Posterior cingulate gyrus (tissue), 11 donors: ENCODE measurements at regions not wholly inside any gene's neighbourhood (a gene's known extent, or its start where the extent isn't known, plus 50 kb on each side); places are given as distances from the start of the nearest gene placed in this dataset.
"Not testable (repeated sequence)": the region's sequence is repeated elsewhere in the genome, so short reads cannot be mapped to it uniquely, and the experiment has no call there.

Source experiments
- DNase-seq, 10 donors: peaks; one replicate each; pipeline versions ENCODE4 v3.0.0 to v3.0.0-alpha.2; 2020 to 2021; ENCODE audit warnings: mixed read lengths in 3 of 10
- intact Hi-C: fragments of 100-400 bp; cut with DNase I; formaldehyde crosslinking; loops from one replicate; pipeline ENCODE4 v1.15.1; 2023

- DNase-seq: peak in 1 of 10 donors; percentile 35
- intact Hi-C loops: no loop called here
Observed at GRCh38 chr1:47521034-47521881, 83.4 kb downstream of the FOXD2 start.

GRCh38 chr1:47522935-47523834 is 85.3 kb downstream of the FOXD2 start:
- intact Hi-C loops: no loop called here
- peak in 1 of 10 donors; percentile 35 for DNase-seq

- DNase-seq: no peak
- intact Hi-C loops: no loop called here
Observed at GRCh38 chr1:47523835-47524215, 86.0 kb downstream of the FOXD2 start.

- intact Hi-C loops: no loop called here
- no peak for DNase-seq
Observed at GRCh38 chr1:47524272-47524671, 86.4 kb downstream of the FOXD2 start.

GRCh38 chr1:47527653-47528272 is 89.9 kb downstream of the FOXD2 start:
- DNase-seq: peak in 1 of 10 donors; percentile 18
- intact Hi-C loops: loop anchor here (5.0 kb wide), 1 partner anchor 185 kb away; no protein-coding TSS in a partner anchor

GRCh38 chr1:47529520-47530098 is 91.8 kb downstream of the FOXD2 start:
- DNase-seq: no peak
- intact Hi-C loops: loop anchor here (5.0 kb wide), 1 partner anchor 183 kb away; no protein-coding TSS in a partner anchor

- DNase-seq: peak in 7 of 10 donors; percentile 18 to 85 (median 29)
- intact Hi-C loops: no loop called here
Observed at GRCh38 chr1:47532921-47533792, 95.3 kb downstream of the FOXD2 start.

- DNase-seq: no peak
- intact Hi-C loops: no loop called here
Observed at GRCh38 chr1:47533793-47534328, 96.0 kb downstream of the FOXD2 start.

GRCh38 chr1:47534436-47534835 is 96.6 kb downstream of the FOXD2 start:
- DNase-seq: no peak
- intact Hi-C loops: no loop called here

- DNase-seq: no peak
- intact Hi-C loops: no loop called here
Observed at GRCh38 chr1:47536646-47537118, 98.8 kb downstream of the FOXD2 start.

- DNase-seq: no peak
- intact Hi-C loops: no loop called here
Observed at GRCh38 chr1:47537268-47537667, 99.4 kb downstream of the FOXD2 start.

GRCh38 chr1:47537966-47538365 is 100.1 kb downstream of the FOXD2 start:
- intact Hi-C loops: no loop called here
- no peak for DNase-seq

- DNase-seq, intact Hi-C loops: not testable (repeated sequence)
Observed at GRCh38 chr1:47538530-47538929, 100.7 kb downstream of the FOXD2 start.

- intact Hi-C loops, DNase-seq: not testable (repeated sequence)
Observed at GRCh38 chr1:47541705-47542104, 103.9 kb downstream of the FOXD2 start.

- DNase-seq, intact Hi-C loops: not testable (repeated sequence)
Observed at GRCh38 chr1:47543089-47543488, 105.2 kb downstream of the FOXD2 start.

GRCh38 chr1:47545912-47546483 is 108.2 kb downstream of the FOXD2 start:
- no peak for DNase-seq
- intact Hi-C loops: no loop called here

GRCh38 chr1:47547753-47548573 is 110.1 kb downstream of the FOXD2 start:
- intact Hi-C loops: no loop called here
- no peak for DNase-seq

GRCh38 chr1:47548637-47549036 is 110.8 kb downstream of the FOXD2 start:
- DNase-seq: no peak
- intact Hi-C loops: no loop called here
